GM12878 (cell line): ENCODE measurements at regions not wholly inside any gene's neighbourhood (a gene's known extent, or its start where the extent isn't known, plus 50 kb on each side); places are given as distances from the start of the nearest gene placed in this dataset.
A peak's percentile ranks its signal among the peaks of the same experiment; 100 is the strongest.

ENCODE experiments used
- BHLHE40 ChIP-seq, 2 experiments: fragments of 450-650 bp in 1 of 2; IDR thresholded peaks; 2 replicates each; pipeline ENCODE4 v1.6.1; 2011 to 2017; ENCODE audit warnings: low read depth in 2 of 2, borderline replicate concordance in 1 of 2, improper control_type of control experiment in 1 of 2, low read length in 1 of 2, mild to moderate bottlenecking in 1 of 2
- BMI1 ChIP-seq: fragments of 450-650 bp; IDR thresholded peaks from 2 replicates; pipeline ENCODE4 v1.6.1; 2016; ENCODE audit warnings: mild to moderate bottlenecking, moderate library complexity, borderline replicate concordance
- EED ChIP-seq: sonication (generic); IDR thresholded peaks from 2 replicates; pipeline ENCODE4 v1.6.1; 2016; ENCODE audit warnings: antibody characterized with exemption, low read depth
- EP300 ChIP-seq, 2 experiments: fragments of 150-350 bp in 1 of 2; IDR thresholded peaks; 2 replicates each; pipeline ENCODE4 v1.6.1; 2011 to 2012; ENCODE audit warnings: low read depth in 2 of 2, low read length in 2 of 2, borderline replicate concordance in 1 of 2, improper control_type of control experiment in 1 of 2, inconsistent platforms in 1 of 2; ENCODE audit not compliant: control insufficient read depth in 1 of 2
- ETV6 ChIP-seq, 2 experiments: fragments of 450-650 bp in 1 of 2; IDR thresholded peaks in 1 of 2; conservative IDR thresholded peaks in 1 of 2; 2 replicates each; pipeline ENCODE4 v1.6.1; 2014; ENCODE audit warnings: antibody characterized with exemption in 1 of 2, borderline replicate concordance in 1 of 2, low read depth in 1 of 2, mild to moderate bottlenecking in 1 of 2, moderate library complexity in 1 of 2
- FOXK2 ChIP-seq: fragments of 450-650 bp; IDR thresholded peaks from 2 replicates; pipeline ENCODE4 v1.6.1; 2017; ENCODE audit warnings: mild to moderate bottlenecking, moderate library complexity
- GABPA ChIP-seq: IDR thresholded peaks from 2 replicates; pipeline ENCODE4 v1.6.1; 2014; ENCODE audit warnings: antibody characterized with exemption, low read depth, mild to moderate bottlenecking, inconsistent platforms
- HDAC6 ChIP-seq: fragments of 200-600 bp; sonication (generic); IDR thresholded peaks from one replicate; pipeline ENCODE4 v1.8.0; 2017; ENCODE audit warnings: antibody characterized with exemption; ENCODE audit not compliant: unreplicated experiment
- HDGF ChIP-seq: fragments of 450-650 bp; IDR thresholded peaks from 2 replicates; pipeline ENCODE4 v1.6.1; 2016; ENCODE audit warnings: antibody characterized with exemption
- IKZF1 ChIP-seq: fragments of 450-650 bp; conservative IDR thresholded peaks from 2 replicates; pipeline ENCODE4 v1.6.1; 2017; ENCODE audit warnings: antibody characterized with exemption, mild to moderate bottlenecking
- NFIC ChIP-seq: IDR thresholded peaks from 2 replicates; pipeline ENCODE4 v1.6.1; 2012; ENCODE audit warnings: low read depth, mild to moderate bottlenecking, inconsistent platforms, low read length, moderate library complexity
- PAX8 ChIP-seq: fragments of 450-650 bp; IDR thresholded peaks from 2 replicates; pipeline ENCODE4 v1.6.1; 2017; ENCODE audit warnings: mild to moderate bottlenecking, moderate library complexity
- RAD51 ChIP-seq: fragments of 450-650 bp; IDR thresholded peaks from 2 replicates; pipeline ENCODE4 v1.6.1; 2016; ENCODE audit warnings: moderate library complexity, mild to moderate bottlenecking, inconsistent platforms
- RBBP5 ChIP-seq: fragments of 200-600 bp; sonication (generic); conservative IDR thresholded peaks from 2 replicates; pipeline ENCODE4 v1.6.1; 2016
- SMAD1 ChIP-seq: fragments of 450-650 bp; IDR thresholded peaks from 2 replicates; pipeline ENCODE4 v1.6.1; 2018; ENCODE audit warnings: mild to moderate bottlenecking, low read depth; ENCODE audit not compliant: partially characterized antibody
- SMAD5 ChIP-seq: IDR thresholded peaks from 2 replicates; pipeline ENCODE4 v1.6.1; 2016; ENCODE audit warnings: antibody characterized with exemption, low read depth
- SMC3 ChIP-seq: IDR thresholded peaks from 2 replicates; pipeline ENCODE4 v1.6.1; 2011; ENCODE audit warnings: low read length, improper control_type of control experiment, borderline replicate concordance
- SREBF2 ChIP-seq: IDR thresholded peaks from 2 replicates; pipeline ENCODE4 v1.6.1; 2012; ENCODE audit warnings: mild to moderate bottlenecking, low read length
- STAT1 ChIP-seq: fragments of 450-650 bp; conservative IDR thresholded peaks from 2 replicates; pipeline ENCODE4 v1.6.1; 2014; ENCODE audit warnings: antibody characterized with exemption, mild to moderate bottlenecking
- WRNIP1 ChIP-seq: IDR thresholded peaks from 2 replicates; pipeline ENCODE4 v1.6.1; 2011; ENCODE audit warnings: low read depth, low read length, improper control_type of control experiment, borderline replicate concordance
- ZNF274 ChIP-seq: IDR thresholded peaks from one replicate; pipeline ENCODE4 v1.8.0; 2011; ENCODE audit not compliant: insufficient read length, insufficient read depth
- TF ChIP-seq, protein P1 (sequence below): fragments of 450-650 bp; IDR thresholded peaks from 2 replicates; pipeline ENCODE4 v1.6.1; 2014; ENCODE audit warnings: mild to moderate bottlenecking
- TF ChIP-seq, protein P2 (sequence below): fragments of 450-650 bp; IDR thresholded peaks from 2 replicates; pipeline ENCODE4 v1.6.1; 2017; ENCODE audit warnings: mild to moderate bottlenecking
- TF ChIP-seq, protein P3 (sequence below): fragments of 450-650 bp; formaldehyde crosslinking; IDR thresholded peaks from 2 replicates; pipeline ENCODE4 v1.4.0; 2022; ENCODE audit warnings: mild to moderate bottlenecking, moderate library complexity
- TF ChIP-seq, protein P4 (sequence below): IDR thresholded peaks from 2 replicates; pipeline ENCODE4 v1.6.1; 2012; ENCODE audit warnings: low read depth, low read length, improper control_type of control experiment

DNA sequence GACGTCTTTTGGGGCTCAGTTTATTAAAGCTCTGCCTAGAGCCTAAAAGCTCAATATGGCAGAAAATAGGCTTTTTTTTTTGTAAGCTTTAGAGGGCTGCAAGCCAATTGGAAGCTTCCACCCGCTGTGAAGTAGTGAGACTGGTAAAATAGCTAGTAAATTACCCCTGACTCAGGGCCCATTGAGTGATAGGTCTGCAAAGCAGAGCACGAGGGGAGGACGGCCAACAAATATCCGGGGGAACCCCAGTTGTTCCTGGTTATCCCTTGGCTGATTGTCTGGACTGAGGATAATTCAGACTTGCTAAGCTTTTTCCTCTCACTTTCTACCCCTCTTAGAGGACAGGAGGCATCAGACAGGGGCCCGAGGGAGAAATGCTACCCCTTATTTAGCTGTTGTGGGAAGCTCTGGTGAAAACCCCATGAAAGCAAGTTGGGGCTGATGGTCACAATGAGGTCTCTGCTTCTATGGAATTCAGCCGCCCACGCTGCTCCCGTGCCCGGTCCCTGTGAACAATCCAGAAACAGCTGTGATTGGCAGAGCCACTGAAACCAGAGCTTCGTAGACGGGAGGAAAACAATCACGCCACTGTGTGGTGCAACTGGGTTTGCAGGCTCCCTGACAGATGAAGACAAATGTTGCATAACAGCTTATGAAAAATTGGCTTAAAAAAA is 141.9 kb upstream of the LGALSL start (continued):
- TF ChIP-seq EED (no peak), IKZF1 (peak; percentile 32; the same call in 1 of the 2 replicates), GABPA (no peak), SMAD5 (no peak), BMI1 (no peak), HDAC6 (no peak), RAD51 (no peak), PAX8 (no peak), ETV6 (conservative IDR thresholded peaks at IDR 0.05 in 1 of 2, IDR thresholded peaks at IDR 0.05 in 1 of 2; ENCODE audit: borderline replicate concordance in 1 of 2, low read depth in 1 of 2) (no peak), EP300 (IDR thresholded peaks at IDR 0.05; ENCODE audit: borderline replicate concordance in 1 of 2, control insufficient read depth in 1 of 2, low read depth in 2 of 2, low read length in 2 of 2) (no peak), SREBF2 (no peak), SMC3 (peak; percentile 46; the same call in 1 of the 2 replicates), STAT1 (no peak), NFIC (no peak), RBBP5 (no peak), BHLHE40 (IDR thresholded peaks at IDR 0.05; ENCODE audit: borderline replicate concordance in 1 of 2, low read depth in 2 of 2, low read length in 1 of 2) (peak; percentile 40 to 61; a peak in 2 of 4 replicates), HDGF (no peak), FOXK2 (no peak), SMAD1 (no peak), ZNF274 (no peak), WRNIP1 (no peak)
- TF ChIP-seq, protein P1, sequence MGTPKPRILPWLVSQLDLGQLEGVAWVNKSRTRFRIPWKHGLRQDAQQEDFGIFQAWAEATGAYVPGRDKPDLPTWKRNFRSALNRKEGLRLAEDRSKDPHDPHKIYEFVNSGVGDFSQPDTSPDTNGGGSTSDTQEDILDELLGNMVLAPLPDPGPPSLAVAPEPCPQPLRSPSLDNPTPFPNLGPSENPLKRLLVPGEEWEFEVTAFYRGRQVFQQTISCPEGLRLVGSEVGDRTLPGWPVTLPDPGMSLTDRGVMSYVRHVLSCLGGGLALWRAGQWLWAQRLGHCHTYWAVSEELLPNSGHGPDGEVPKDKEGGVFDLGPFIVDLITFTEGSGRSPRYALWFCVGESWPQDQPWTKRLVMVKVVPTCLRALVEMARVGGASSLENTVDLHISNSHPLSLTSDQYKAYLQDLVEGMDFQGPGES, result no peak
- TF ChIP-seq, protein P2, sequence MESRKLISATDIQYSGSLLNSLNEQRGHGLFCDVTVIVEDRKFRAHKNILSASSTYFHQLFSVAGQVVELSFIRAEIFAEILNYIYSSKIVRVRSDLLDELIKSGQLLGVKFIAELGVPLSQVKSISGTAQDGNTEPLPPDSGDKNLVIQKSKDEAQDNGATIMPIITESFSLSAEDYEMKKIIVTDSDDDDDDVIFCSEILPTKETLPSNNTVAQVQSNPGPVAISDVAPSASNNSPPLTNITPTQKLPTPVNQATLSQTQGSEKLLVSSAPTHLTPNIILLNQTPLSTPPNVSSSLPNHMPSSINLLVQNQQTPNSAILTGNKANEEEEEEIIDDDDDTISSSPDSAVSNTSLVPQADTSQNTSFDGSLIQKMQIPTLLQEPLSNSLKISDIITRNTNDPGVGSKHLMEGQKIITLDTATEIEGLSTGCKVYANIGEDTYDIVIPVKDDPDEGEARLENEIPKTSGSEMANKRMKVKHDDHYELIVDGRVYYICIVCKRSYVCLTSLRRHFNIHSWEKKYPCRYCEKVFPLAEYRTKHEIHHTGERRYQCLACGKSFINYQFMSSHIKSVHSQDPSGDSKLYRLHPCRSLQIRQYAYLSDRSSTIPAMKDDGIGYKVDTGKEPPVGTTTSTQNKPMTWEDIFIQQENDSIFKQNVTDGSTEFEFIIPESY, result no peak
- TF ChIP-seq, protein P3, sequence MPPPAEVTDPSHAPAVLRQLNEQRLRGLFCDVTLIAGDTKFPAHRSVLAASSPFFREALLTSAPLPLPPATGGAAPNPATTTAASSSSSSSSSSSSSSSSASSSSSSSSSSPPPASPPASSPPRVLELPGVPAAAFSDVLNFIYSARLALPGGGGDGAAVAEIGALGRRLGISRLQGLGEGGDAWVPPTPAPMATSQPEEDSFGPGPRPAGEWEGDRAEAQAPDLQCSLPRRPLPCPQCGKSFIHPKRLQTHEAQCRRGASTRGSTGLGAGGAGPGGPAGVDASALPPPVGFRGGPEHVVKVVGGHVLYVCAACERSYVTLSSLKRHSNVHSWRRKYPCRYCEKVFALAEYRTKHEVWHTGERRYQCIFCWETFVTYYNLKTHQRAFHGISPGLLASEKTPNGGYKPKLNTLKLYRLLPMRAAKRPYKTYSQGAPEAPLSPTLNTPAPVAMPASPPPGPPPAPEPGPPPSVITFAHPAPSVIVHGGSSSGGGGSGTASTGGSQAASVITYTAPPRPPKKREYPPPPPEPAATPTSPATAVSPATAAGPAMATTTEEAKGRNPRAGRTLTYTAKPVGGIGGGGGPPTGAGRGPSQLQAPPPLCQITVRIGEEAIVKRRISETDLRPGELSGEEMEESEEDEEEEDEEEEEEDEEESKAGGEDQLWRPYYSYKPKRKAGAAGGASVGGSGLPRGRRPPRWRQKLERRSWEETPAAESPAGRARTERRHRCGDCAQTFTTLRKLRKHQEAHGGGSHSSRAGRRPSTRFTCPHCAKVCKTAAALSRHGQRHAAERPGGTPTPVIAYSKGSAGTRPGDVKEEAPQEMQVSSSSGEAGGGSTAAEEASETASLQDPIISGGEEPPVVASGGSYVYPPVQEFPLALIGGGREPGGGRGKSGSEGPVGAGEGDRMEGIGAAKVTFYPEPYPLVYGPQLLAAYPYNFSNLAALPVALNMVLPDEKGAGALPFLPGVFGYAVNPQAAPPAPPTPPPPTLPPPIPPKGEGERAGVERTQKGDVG (CRISPR knock-in tag), result no peak
- TF ChIP-seq, protein P4, sequence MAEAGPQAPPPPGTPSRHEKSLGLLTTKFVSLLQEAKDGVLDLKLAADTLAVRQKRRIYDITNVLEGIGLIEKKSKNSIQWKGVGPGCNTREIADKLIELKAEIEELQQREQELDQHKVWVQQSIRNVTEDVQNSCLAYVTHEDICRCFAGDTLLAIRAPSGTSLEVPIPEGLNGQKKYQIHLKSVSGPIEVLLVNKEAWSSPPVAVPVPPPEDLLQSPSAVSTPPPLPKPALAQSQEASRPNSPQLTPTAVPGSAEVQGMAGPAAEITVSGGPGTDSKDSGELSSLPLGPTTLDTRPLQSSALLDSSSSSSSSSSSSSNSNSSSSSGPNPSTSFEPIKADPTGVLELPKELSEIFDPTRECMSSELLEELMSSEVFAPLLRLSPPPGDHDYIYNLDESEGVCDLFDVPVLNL, result no peak
